HG02884 (cell line): ENCODE measurements at regions not wholly inside any gene's neighbourhood (a gene's known extent, or its start where the extent isn't known, plus 50 kb on each side); places are given as distances from the start of the nearest gene placed in this dataset.
"Not testable (repeated sequence)": the region's sequence is repeated elsewhere in the genome, so short reads cannot be mapped to it uniquely, and the experiment has no call there.

Experiments
- ATAC-seq: cut with Tn5 transposase; IDR thresholded peaks from one replicate; pipeline ENCODE4 v1.9.1; 2021; ENCODE audit warnings: mild to moderate bottlenecking, moderate library complexity; ENCODE audit not compliant: unreplicated experiment

GRCh38 chr16:26569793-26570192, 496.9 kb upstream of the C16orf82 start:
- ATAC-seq = no peak

GRCh38 chr16:26578748-26579147, 488.0 kb upstream of the C16orf82 start:
- ATAC-seq = no peak

DNA sequence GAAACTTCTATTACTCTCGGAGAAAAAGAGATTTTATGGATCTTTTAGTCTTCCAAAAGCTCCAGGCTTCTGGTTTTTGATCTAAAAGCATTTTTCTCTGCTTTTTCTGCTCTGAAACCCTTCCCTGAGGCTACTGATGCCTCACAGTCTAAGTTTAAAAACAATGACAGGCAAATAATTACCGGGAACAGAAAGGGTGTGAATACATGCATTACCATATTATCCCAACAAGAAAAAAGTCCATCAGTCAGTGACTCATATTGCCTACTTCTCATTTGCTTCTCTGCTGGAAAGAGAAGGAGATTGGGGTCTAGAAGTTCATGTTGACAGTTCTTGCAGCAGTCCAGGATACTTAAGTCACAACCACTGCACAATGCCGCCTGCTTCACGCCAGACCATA, 482.9 kb upstream of the C16orf82 start:
- no peak for ATAC-seq

GRCh38 chr16:26593700-26594099, 473.0 kb upstream of the C16orf82 start:
- ATAC-seq = no peak

DNA sequence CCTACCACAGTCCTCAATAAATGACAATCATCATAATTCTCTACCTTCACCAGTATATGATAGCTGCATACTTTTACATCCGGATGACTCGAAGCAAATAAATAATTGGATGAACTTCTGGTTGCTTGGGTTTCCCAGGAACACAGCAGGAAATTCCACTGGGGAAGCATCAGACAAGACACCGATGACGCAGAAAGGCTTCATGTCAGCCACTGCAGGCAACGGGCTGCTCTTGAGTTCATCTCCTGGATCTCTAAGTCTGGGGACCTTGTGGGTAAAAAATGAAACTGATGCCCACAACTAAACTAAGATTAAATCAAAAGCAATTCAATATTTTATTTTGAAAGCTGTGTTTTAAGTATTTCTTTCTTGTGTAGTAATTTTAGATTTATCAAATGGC, 472.1 kb upstream of the C16orf82 start:
- no peak for ATAC-seq

DNA sequence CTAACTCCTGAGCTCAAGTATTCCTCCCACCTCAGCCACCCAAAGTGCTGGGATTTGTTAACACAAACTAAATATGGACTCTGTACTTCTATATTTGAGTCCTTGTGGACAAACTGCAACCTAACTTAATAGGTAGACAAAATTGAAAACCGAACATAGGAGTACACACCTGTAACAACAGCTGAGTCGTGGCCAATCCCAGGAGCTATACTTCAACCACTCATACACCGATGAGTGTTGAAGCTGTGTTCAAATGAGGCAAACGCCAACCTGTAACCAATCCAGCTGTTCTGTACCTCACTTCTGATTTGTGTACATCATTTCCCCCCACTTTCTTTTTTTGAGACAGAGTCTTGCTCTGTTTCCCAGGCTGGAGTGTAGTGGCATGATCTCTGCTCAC, 471.5 kb upstream of the C16orf82 start:
- no peak for ATAC-seq

GRCh38 chr16:26596033-26596432, 470.7 kb upstream of the C16orf82 start:
- not testable (repeated sequence) for ATAC-seq

GRCh38 chr16:26598061-26598460, 468.7 kb upstream of the C16orf82 start:
- ATAC-seq = no peak

- no peak for ATAC-seq
Observed at GRCh38 chr16:26598998-26599784, 467.5 kb upstream of the C16orf82 start.

DNA sequence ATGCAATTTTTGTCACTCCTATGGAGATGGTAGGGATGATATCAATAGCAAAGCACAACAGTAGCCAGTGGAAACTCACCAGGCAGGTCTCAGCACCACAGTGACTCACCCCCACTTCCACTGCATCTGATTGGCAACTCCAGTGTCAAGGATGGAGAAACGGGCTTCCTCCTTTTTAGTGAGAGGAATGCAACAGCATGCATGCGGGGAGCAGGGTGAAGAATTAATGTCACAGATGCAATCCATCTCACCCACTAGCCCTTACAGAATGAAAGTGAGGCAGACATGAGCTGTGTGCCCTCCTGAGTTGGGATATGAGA, 467.0 kb upstream of the C16orf82 start:
- no peak for ATAC-seq

DNA sequence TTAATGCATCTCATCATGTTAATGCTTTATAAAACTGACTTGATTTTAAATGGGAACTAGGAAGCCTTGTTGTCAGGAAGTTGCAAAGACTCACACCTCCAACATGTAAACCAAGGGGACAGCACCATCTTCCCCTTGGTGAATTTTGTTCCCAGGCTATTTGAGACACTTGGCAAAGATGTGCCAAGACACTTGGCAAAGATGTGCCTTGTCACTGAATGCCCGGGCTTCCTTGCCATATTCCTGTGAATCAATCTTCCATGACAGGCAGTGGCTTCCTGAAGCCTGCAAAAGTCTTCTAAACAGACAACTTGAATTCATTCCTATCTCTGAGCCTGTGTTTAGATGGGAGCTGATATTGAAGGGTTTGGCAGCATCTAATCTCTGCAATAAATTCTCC, 465.4 kb upstream of the C16orf82 start:
- ATAC-seq = no peak

- no peak for ATAC-seq
Observed at GRCh38 chr16:26605626-26606271, 461.0 kb upstream of the C16orf82 start.

- no peak for ATAC-seq
Observed at GRCh38 chr16:26606381-26607150, 460.2 kb upstream of the C16orf82 start.

DNA sequence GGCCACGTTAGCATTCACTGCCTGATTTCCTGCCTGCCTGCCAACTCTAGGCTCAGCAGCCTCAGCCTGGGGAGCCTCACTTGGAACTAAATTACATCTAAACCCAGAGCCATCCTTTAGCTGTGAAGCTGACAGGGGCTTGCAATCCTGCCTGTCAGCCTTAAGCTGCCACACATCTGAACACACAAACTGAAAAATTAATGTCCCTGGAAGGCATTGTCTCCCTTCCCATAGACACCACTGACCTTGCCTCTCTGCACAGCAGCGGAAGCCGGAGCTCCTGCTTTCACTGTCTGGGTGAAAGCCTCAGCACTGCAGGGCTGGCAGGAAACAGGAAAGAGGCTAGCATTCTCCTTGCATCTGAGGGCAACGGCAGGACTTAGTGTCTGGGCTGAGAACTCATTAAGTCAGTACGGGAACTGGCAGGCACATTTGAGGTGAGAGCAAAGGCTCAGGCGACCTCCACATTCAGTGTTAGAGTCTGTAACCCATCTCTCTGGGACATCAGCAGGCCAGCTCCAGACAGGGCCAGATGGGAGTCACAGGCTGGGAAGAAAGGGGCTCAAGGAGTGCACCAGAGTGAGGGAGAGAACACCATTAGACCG, 452.4 kb upstream of the C16orf82 start:
- no peak for ATAC-seq

DNA sequence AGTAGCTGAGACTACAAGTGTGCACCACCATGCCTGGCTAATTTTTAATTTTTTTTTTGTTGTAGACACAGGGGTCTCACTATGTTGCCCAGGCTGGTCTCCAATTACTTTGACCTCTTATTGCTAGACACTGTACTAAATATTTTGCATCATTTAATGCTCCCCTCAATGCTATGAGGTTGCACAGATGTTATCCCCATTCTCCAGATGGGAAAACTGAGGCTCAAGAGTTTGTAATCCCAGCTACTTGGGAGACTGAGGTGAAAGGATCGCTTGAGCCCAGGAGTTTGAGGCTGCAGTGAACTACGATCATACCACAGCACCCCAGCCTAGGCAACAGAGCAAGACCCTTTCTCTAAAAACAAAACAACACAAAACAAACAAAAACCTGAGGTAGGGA, 443.3 kb upstream of the C16orf82 start:
- no peak for ATAC-seq

GRCh38 chr16:26627958-26628357, 438.8 kb upstream of the C16orf82 start:
- ATAC-seq = no peak

DNA sequence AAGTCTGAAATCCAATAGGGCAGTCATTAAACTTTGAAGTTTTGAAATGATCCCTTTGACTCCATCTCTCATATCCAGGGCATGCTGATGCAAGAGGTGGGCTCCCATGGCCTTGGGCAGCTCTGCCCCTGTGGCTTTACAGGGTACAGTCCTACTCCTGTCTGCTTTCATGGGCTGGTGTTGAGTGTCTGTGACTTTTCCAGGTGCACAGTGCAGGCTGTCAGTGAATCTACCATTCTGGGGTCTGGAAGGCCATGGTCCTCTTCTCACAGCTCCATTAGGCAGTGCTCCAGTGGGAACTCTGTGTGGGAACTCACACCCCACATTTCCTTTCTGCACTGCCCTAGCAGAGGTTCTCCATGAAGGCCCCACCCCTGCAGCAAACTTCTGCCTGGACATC, 435.4 kb upstream of the C16orf82 start:
- not testable (repeated sequence) for ATAC-seq

DNA sequence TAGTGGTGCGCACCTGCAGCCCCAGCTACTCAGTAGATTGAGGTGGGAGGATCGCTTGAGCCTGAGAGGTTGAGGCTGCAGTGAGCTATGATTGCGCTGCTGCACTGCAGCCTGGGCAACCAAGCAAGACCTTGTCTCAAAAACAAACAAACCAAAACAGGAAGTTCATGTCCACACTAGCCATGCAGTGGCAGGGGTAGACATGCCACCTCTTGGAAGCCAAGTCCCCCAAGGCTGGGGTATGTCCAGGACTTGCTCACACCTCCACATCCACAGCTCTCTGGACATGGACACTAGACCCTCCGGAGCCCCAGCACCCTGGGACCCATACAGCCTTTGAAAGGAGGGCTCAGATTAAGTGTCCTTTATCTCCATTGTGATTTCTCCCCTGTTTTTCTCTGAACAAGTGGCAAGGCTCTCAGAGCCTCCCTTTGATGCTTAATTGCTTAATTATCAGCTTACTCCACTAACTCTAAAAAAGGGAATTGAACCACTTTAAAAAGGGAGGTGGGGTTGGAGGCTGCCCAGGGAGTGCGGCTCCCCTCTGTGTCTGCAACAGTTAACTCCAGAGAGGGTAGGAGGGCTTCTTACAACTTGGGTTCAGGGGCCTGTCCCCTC, 424.6 kb upstream of the C16orf82 start:
- ATAC-seq = no peak

DNA sequence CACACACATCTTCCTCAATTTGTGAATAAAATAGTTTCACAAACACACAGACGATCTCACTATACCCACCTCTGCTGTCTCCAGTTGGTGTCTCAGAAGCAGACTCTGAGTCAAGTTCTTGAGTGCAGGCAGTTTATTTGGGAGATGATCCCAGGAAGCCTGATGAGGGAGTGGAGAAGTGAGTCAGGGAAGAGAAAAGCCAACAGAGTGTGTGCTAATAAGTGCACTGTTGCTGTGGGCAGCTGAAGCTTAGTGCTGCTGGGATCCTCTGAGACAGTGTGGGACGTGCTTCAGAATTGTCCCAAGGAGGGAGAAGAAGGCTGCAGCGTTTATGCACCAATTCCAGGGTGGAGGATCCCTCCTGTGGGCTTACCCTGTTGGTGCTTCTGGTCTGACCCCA, 423.2 kb upstream of the C16orf82 start:
- no peak for ATAC-seq

GRCh38 chr16:26644912-26645543, 421.7 kb upstream of the C16orf82 start:
- ATAC-seq = no peak

DNA sequence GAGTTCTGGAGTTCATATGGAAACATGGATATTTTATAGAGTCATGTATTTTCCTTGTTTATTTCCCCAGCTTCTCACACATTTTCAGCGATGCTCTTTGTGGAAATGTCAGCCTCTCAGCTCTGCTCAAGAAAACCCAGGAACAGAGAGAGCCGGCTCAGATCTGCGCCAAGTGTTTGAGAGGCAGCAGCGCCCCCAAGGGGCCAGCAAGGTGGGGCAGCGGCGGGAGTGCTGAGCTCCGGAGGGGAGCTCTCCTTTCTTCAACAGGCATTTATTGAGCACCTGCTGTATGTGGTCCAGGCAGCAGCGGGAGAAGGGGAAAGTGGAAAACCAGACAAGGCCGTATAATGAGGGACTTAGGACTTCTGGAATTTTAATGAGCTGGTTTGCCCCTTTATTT, 421.1 kb upstream of the C16orf82 start:
- no peak for ATAC-seq
